WTC11 (cell line): ENCODE measurements at regions not wholly inside any gene's neighbourhood (a gene's known extent, or its start where the extent isn't known, plus 50 kb on each side); places are given as distances from the start of the nearest gene placed in this dataset.

Experiments used
- ATAC-seq: fragments of 200-7000 bp; cut with Tn5 transposase; 2 replicates; pipeline ENCODE4 v1.10.0; 2021; ENCODE audit warnings: mild to moderate bottlenecking, moderate library complexity
- CTCF ChIA-PET: fragments of 300-600 bp; sonication (Branson Sonifier 250); formaldehyde crosslinking; loops from one replicate; lab custom pipeline; 2021; ENCODE audit warnings: antibody characterized with exemption; lab: Charles Lee
- POLR2A ChIA-PET: fragments of 350-600 bp; sonication (Branson Sonifier 250); formaldehyde crosslinking; loops from one replicate; lab custom pipeline; 2021; ENCODE audit warnings: antibody characterized with exemption; lab: Charles Lee
- DNase-seq: peaks from one replicate; pipeline ENCODE4 v3.0.0; 2021; ENCODE audit warnings: low spot score
- H3K27ac Mint-ChIP-seq: 2 replicates; pipeline ENCODE4 v1.8.0; 2021; ENCODE audit warnings: mixed read lengths
- H3K27me3 Mint-ChIP-seq: 2 replicates; pipeline ENCODE4 v1.8.0; 2021; ENCODE audit warnings: low read depth, mild to moderate bottlenecking, moderate library complexity, mixed read lengths
- H3K36me3 Mint-ChIP-seq: 2 replicates; pipeline ENCODE4 v1.8.0; 2021; ENCODE audit warnings: mixed read lengths
- H3K4me1 Mint-ChIP-seq: 2 replicates; pipeline ENCODE4 v1.8.0; 2022; ENCODE audit warnings: mixed read lengths
- H3K4me3 Mint-ChIP-seq: 2 replicates; pipeline ENCODE4 v1.8.0; 2021; ENCODE audit warnings: mild to moderate bottlenecking, moderate library complexity, mixed read lengths
- H3K9me3 Mint-ChIP-seq: 2 replicates; pipeline ENCODE4 v1.8.0; 2021; ENCODE audit warnings: mixed read lengths
- CBFB ChIP-seq: sonication (generic); formaldehyde crosslinking; IDR thresholded peaks from 2 replicates; pipeline ENCODE4 v1.8.1; 2022; ENCODE audit warnings: mild to moderate bottlenecking, low read depth, missing genetic modification reagents
- E2F1 ChIP-seq: sonication (generic); formaldehyde crosslinking; IDR thresholded peaks from 2 replicates; pipeline ENCODE4 v1.8.0; 2022; ENCODE audit warnings: mild to moderate bottlenecking, missing genetic modification reagents
- ELF4 ChIP-seq: sonication (generic); formaldehyde crosslinking; IDR thresholded peaks from 2 replicates; pipeline ENCODE4 v1.8.1; 2022; ENCODE audit warnings: low read depth, mild to moderate bottlenecking, moderate library complexity, missing genetic modification reagents
- FOXK1 ChIP-seq: sonication (generic); formaldehyde crosslinking; IDR thresholded peaks from 2 replicates; pipeline ENCODE4 v1.8.0; 2022; ENCODE audit warnings: mild to moderate bottlenecking, moderate library complexity, missing genetic modification reagents
- GABPB1 ChIP-seq: sonication (generic); formaldehyde crosslinking; IDR thresholded peaks from 2 replicates; pipeline ENCODE4 v1.8.1; 2023; ENCODE audit warnings: mild to moderate bottlenecking, missing genetic modification reagents
- GRHL2 ChIP-seq: fragments of 250-450 bp; sonication (Bioruptor Pico); IDR thresholded peaks from 2 replicates; pipeline ENCODE4 v1.8.0; 2022; ENCODE audit warnings: mild to moderate bottlenecking, moderate library complexity; ENCODE audit not compliant: insufficient replicate concordance, severe bottlenecking
- GTF2I ChIP-seq: fragments of 250-450 bp; sonication (Bioruptor Pico); conservative IDR thresholded peaks from 2 replicates; pipeline ENCODE4 v1.4.0; 2021; ENCODE audit warnings: mild to moderate bottlenecking
- HMGA2 ChIP-seq: fragments of 250-450 bp; sonication (Bioruptor Pico); IDR thresholded peaks from 2 replicates; pipeline ENCODE4 v1.4.0; 2021; ENCODE audit warnings: mild to moderate bottlenecking, moderate library complexity
- MAX ChIP-seq: sonication (generic); formaldehyde crosslinking; IDR thresholded peaks from 2 replicates; pipeline ENCODE4 v1.8.0; 2022; ENCODE audit warnings: mild to moderate bottlenecking, missing genetic modification reagents
- MYBL2 ChIP-seq: sonication (generic); formaldehyde crosslinking; IDR thresholded peaks from 2 replicates; pipeline ENCODE4 v1.8.1; 2023; ENCODE audit warnings: mild to moderate bottlenecking, moderate library complexity, missing genetic modification reagents
- PRDM15 ChIP-seq: sonication (generic); formaldehyde crosslinking; IDR thresholded peaks from 2 replicates; pipeline ENCODE4 v1.8.0; 2022; ENCODE audit warnings: missing genetic modification reagents
- SOX15 ChIP-seq: fragments of 250-450 bp; sonication (Bioruptor Pico); IDR thresholded peaks from 2 replicates; pipeline ENCODE4 v1.9.0; 2021; ENCODE audit warnings: mild to moderate bottlenecking
- SP1 ChIP-seq: sonication (generic); formaldehyde crosslinking; conservative IDR thresholded peaks from 2 replicates; pipeline ENCODE4 v1.8.1; 2022; ENCODE audit warnings: missing genetic modification reagents
- ZBTB21 ChIP-seq: sonication (generic); formaldehyde crosslinking; IDR thresholded peaks from 2 replicates; pipeline ENCODE4 v1.8.1; 2023; ENCODE audit warnings: mild to moderate bottlenecking, missing genetic modification reagents, borderline replicate concordance
- ZNF138 ChIP-seq: sonication (generic); formaldehyde crosslinking; conservative IDR thresholded peaks from 2 replicates; pipeline ENCODE4 v1.8.1; 2022; ENCODE audit warnings: mild to moderate bottlenecking, moderate library complexity, missing genetic modification reagents
- ZNF396 ChIP-seq: fragments of 250-450 bp; sonication (Bioruptor Pico); IDR thresholded peaks from 2 replicates; pipeline ENCODE4 v1.8.0; 2021; ENCODE audit warnings: mild to moderate bottlenecking, moderate library complexity, borderline replicate concordance
- ZNF423 ChIP-seq: fragments of 250-450 bp; sonication (Bioruptor Pico); IDR thresholded peaks from 2 replicates; pipeline ENCODE4 v2.1.2; 2022; ENCODE audit warnings: mild to moderate bottlenecking, moderate library complexity
- TF ChIP-seq, protein P1 (sequence below): sonication (generic); formaldehyde crosslinking; IDR thresholded peaks from 2 replicates; pipeline ENCODE4 v1.8.1; 2023; ENCODE audit warnings: mild to moderate bottlenecking, missing genetic modification reagents, moderate library complexity
- TF ChIP-seq, protein P2 (sequence below): fragments of 250-450 bp; sonication (Bioruptor Pico); IDR thresholded peaks from 2 replicates; pipeline ENCODE4 v1.9.0; 2021; ENCODE audit warnings: mild to moderate bottlenecking
- TF ChIP-seq, protein P3 (sequence below): fragments of 250-450 bp; sonication (Bioruptor Pico); IDR thresholded peaks from 2 replicates; pipeline ENCODE4 v1.9.0; 2021; ENCODE audit warnings: moderate library complexity, mild to moderate bottlenecking, inconsistent platforms, borderline replicate concordance
- TF ChIP-seq, protein P4 (sequence below): sonication (generic); formaldehyde crosslinking; conservative IDR thresholded peaks from 2 replicates; pipeline ENCODE4 v1.8.1; 2023; ENCODE audit warnings: mild to moderate bottlenecking, low read depth, missing genetic modification reagents, moderate library complexity

DNA sequence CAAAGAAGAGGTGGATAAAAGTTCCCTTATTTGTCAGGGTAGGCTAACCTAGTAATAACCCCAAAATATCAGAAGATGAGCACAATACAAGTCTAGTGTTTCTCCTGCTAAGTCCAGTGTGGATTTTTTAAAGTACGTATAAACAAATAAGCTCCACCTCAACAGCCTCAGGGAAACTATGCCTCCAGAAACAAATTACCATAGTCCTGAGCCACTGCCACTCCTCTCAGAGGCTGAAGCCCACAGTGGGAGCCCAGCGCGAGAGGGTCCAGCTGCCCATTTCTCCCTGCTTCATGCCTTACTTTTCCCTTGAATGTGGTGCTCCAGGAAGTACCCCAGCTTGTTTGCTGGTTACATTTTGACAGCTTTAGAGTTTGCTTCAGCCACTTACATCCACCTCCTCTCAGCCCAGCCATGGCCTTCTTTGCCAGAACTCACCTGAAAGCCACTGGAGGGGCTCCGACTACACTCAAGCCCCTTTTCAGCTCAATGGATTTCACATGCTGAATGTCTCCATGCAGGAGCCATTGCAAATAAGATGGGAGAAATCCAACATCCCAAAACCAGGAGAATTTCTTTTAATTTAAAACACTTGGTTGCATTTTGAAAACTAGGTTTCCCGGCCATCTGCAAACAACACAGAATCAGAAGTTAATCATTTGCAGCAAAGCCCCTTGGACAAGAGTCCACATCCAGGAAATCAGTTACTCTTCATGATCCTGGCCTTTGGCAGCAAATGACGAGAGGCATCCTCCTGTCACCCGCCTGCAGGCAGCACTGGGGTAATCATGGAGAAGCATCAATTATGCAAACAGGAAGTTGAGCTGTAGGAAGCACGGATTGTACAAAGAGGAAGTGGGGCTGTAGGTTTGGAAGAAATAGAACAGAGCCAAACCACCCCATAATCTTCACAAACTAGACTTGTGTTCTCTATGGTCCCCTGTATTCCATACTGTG lies 138.1 kb downstream of the HERPUD2 start:
- DNase-seq (no peak), ATAC-seq (no peak)
- no peaks in the 10 kb centered on the region for H3K36me3 Mint-ChIP-seq
- no peaks in the 10 kb centered on the region for H3K27me3 Mint-ChIP-seq
- H3K9me3 Mint-ChIP-seq = no peaks in the 10 kb centered on the region
- POLR2A ChIA-PET = no interaction called here
- no peak overlapping the region for H3K4me3 Mint-ChIP-seq
- TF ChIP-seq, protein P1, sequence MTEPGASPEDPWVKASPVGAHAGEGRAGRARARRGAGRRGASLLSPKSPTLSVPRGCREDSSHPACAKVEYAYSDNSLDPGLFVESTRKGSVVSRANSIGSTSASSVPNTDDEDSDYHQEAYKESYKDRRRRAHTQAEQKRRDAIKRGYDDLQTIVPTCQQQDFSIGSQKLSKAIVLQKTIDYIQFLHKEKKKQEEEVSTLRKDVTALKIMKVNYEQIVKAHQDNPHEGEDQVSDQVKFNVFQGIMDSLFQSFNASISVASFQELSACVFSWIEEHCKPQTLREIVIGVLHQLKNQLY (CRISPR knock-in tag) = no peak
- TF ChIP-seq PRDM15 (CRISPR knock-in tag) = no peak
- no peak for TF ChIP-seq MAX (CRISPR knock-in tag)
- no peak for TF ChIP-seq ZBTB21
- no peak for TF ChIP-seq HMGA2 (CRISPR knock-in tag)
- no peak for TF ChIP-seq E2F1 (CRISPR knock-in tag)
- no peak for TF ChIP-seq FOXK1 (CRISPR knock-in tag)
- TF ChIP-seq ZNF423 (CRISPR knock-in tag) = no peak
- TF ChIP-seq ZNF396 = no peak
- TF ChIP-seq, protein P2, sequence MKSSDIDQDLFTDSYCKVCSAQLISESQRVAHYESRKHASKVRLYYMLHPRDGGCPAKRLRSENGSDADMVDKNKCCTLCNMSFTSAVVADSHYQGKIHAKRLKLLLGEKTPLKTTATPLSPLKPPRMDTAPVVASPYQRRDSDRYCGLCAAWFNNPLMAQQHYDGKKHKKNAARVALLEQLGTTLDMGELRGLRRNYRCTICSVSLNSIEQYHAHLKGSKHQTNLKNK (CRISPR knock-in tag) = no peak
- no peaks in the 10 kb centered on the region; the same call in 1 of the 2 replicates for H3K4me1 Mint-ChIP-seq
- CTCF ChIA-PET = interaction anchor here (1.0 kb wide), 1 partner anchor 68 kb away, joined by 3 read pairs; no protein-coding TSS in a partner anchor
- no peak overlapping the region for H3K27ac Mint-ChIP-seq

- ChIA-PET POLR2A (no interaction called here), CTCF (no interaction called here)
- ATAC-seq (no peak), DNase-seq (no peak)
- H3K36me3 Mint-ChIP-seq = no peaks in the 10 kb centered on the region
- TF ChIP-seq ELF4 (CRISPR knock-in tag) = no peak
- TF ChIP-seq GABPB1 (CRISPR knock-in tag) = peak; percentile 68
- TF ChIP-seq GRHL2 (CRISPR knock-in tag) = no peak
- no peak overlapping the region for H3K27ac Mint-ChIP-seq
- no peaks in the 10 kb centered on the region for H3K9me3 Mint-ChIP-seq
- no peak overlapping the region for H3K4me3 Mint-ChIP-seq
- H3K27me3 Mint-ChIP-seq = no peaks in the 10 kb centered on the region
- H3K4me1 Mint-ChIP-seq = no peaks in the 10 kb centered on the region; the same call in 1 of the 2 replicates
These were observed 139.0 kb downstream of the HERPUD2 start for GRCh38 chr7:35555934-35556333.

- ATAC-seq (no peak), DNase-seq (no peak)
- no peak overlapping the region for H3K27ac Mint-ChIP-seq
- no peaks in the 10 kb centered on the region; the same call in 1 of the 2 replicates for H3K4me1 Mint-ChIP-seq
- no peaks in the 10 kb centered on the region for H3K27me3 Mint-ChIP-seq
- ChIA-PET POLR2A (no interaction called here), CTCF (no interaction called here)
- no peaks in the 10 kb centered on the region for H3K9me3 Mint-ChIP-seq
- no peak overlapping the region for H3K4me3 Mint-ChIP-seq
- no peaks in the 10 kb centered on the region for H3K36me3 Mint-ChIP-seq
- no peak for TF ChIP-seq MYBL2
- no peak for TF ChIP-seq MAX (CRISPR knock-in tag)
- no peak for TF ChIP-seq GTF2I (CRISPR knock-in tag)
- no peak for TF ChIP-seq CBFB (CRISPR knock-in tag)
- TF ChIP-seq SOX15 (CRISPR knock-in tag) = no peak
- TF ChIP-seq, protein P3, sequence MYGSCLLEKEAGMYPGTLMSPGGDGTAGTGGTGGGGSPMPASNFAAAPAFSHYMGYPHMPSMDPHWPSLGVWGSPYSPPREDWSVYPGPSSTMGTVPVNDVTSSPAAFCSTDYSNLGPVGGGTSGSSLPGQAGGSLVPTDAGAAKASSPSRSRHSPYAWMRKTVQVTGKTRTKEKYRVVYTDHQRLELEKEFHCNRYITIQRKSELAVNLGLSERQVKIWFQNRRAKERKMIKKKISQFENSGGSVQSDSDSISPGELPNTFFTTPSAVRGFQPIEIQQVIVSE (CRISPR knock-in tag) = no peak
- no peak for TF ChIP-seq SP1 (CRISPR knock-in tag)
- no peak for TF ChIP-seq FOXK1 (CRISPR knock-in tag)
- TF ChIP-seq, protein P4, sequence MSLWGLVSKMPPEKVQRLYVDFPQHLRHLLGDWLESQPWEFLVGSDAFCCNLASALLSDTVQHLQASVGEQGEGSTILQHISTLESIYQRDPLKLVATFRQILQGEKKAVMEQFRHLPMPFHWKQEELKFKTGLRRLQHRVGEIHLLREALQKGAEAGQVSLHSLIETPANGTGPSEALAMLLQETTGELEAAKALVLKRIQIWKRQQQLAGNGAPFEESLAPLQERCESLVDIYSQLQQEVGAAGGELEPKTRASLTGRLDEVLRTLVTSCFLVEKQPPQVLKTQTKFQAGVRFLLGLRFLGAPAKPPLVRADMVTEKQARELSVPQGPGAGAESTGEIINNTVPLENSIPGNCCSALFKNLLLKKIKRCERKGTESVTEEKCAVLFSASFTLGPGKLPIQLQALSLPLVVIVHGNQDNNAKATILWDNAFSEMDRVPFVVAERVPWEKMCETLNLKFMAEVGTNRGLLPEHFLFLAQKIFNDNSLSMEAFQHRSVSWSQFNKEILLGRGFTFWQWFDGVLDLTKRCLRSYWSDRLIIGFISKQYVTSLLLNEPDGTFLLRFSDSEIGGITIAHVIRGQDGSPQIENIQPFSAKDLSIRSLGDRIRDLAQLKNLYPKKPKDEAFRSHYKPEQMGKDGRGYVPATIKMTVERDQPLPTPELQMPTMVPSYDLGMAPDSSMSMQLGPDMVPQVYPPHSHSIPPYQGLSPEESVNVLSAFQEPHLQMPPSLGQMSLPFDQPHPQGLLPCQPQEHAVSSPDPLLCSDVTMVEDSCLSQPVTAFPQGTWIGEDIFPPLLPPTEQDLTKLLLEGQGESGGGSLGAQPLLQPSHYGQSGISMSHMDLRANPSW (CRISPR knock-in tag) = no peak
- TF ChIP-seq ZNF138 (CRISPR knock-in tag) = no peak
- TF ChIP-seq ZBTB21 = no peak
These were observed 139.5 kb downstream of the HERPUD2 start for GRCh38 chr7:35555386-35555785.
